HEK293T (cell line): ENCODE measurements at regions not wholly inside any gene's neighbourhood (a gene's known extent, or its start where the extent isn't known, plus 50 kb on each side); places are given as distances from the start of the nearest gene placed in this dataset.

ENCODE experiments used
- ARNT ChIP-seq: fragments of 450-650 bp; IDR thresholded peaks from 2 replicates; pipeline ENCODE4 v1.6.1; 2017; ENCODE audit warnings: mild to moderate bottlenecking
- BHLHE40 ChIP-seq: fragments of 450-650 bp; IDR thresholded peaks from 2 replicates; pipeline ENCODE4 v1.6.1; 2016; ENCODE audit warnings: mild to moderate bottlenecking, moderate library complexity, borderline replicate concordance
- CTBP1 ChIP-seq: fragments of 450-650 bp; IDR thresholded peaks from 2 replicates; pipeline ENCODE4 v1.6.1; 2016; ENCODE audit warnings: borderline replicate concordance
- FOXA1 ChIP-seq: fragments of 450-650 bp; IDR thresholded peaks from 2 replicates; pipeline ENCODE4 v1.6.1; 2016; ENCODE audit warnings: mild to moderate bottlenecking
- FOXK2 ChIP-seq: fragments of 450-650 bp; IDR thresholded peaks from 2 replicates; pipeline ENCODE4 v1.6.1; 2016; ENCODE audit warnings: mild to moderate bottlenecking
- FOXM1 ChIP-seq: fragments of 450-650 bp; IDR thresholded peaks from 2 replicates; pipeline ENCODE4 v1.6.1; 2017; ENCODE audit warnings: mild to moderate bottlenecking, borderline replicate concordance
- HDGF ChIP-seq: fragments of 450-650 bp; IDR thresholded peaks from 2 replicates; pipeline ENCODE4 v1.6.1; 2017; ENCODE audit warnings: antibody characterized with exemption, borderline replicate concordance
- NFRKB ChIP-seq: fragments of 450-650 bp; IDR thresholded peaks from 2 replicates; pipeline ENCODE4 v1.6.1; 2016; ENCODE audit warnings: mild to moderate bottlenecking, moderate library complexity
- SP1 ChIP-seq: fragments of 450-650 bp; IDR thresholded peaks from 2 replicates; pipeline ENCODE4 v1.6.1; 2017
- SUZ12 ChIP-seq: fragments of 450-650 bp; IDR thresholded peaks from 2 replicates; pipeline ENCODE4 v1.6.1; 2016; ENCODE audit warnings: mild to moderate bottlenecking
- TARDBP ChIP-seq: fragments of 450-650 bp; IDR thresholded peaks from 2 replicates; pipeline ENCODE4 v1.6.1; 2016
- ZNF384 ChIP-seq: fragments of 450-650 bp; IDR thresholded peaks from 2 replicates; pipeline ENCODE4 v1.6.1; 2016

- no peak for TF ChIP-seq SUZ12
- no peak for TF ChIP-seq NFRKB
- TF ChIP-seq TARDBP = no peak
- TF ChIP-seq FOXK2 = no peak
- no peak for TF ChIP-seq FOXA1
- TF ChIP-seq BHLHE40 = no peak
- no peak for TF ChIP-seq ZNF384
- no peak for TF ChIP-seq ARNT
- TF ChIP-seq HDGF = no peak
- no peak for TF ChIP-seq FOXM1
- no peak for TF ChIP-seq CTBP1
- no peak for TF ChIP-seq SP1
Observed at GRCh38 chr3:181497358-181497757, 214.4 kb upstream of the SOX2 start.
